Breast epithelium (tissue), 3 donors: ENCODE measurements at regions not wholly inside any gene's neighbourhood (a gene's known extent, or its start where the extent isn't known, plus 50 kb on each side); places are given as distances from the start of the nearest gene placed in this dataset.

Source experiments
- CTCF ChIP-seq, 3 donors: fragments of 450-650 bp; IDR thresholded peaks; one replicate each; pipeline ENCODE4 v1.5.1; 2016 to 2017; ENCODE audit warnings: antibody characterized with exemption in 3 of 3, mild to moderate bottlenecking in 3 of 3, moderate library complexity in 3 of 3
- POLR2A ChIP-seq: fragments of 450-650 bp; IDR thresholded peaks from one replicate; pipeline ENCODE4 v1.6.1; 2016; ENCODE audit warnings: antibody characterized with exemption, mild to moderate bottlenecking, moderate library complexity

GRCh38 chr20:39758876-39759275 lies 796.7 kb downstream of the DHX35 start:
- TF ChIP-seq CTCF (IDR thresholded peaks at IDR 0.05), result no peak
- TF ChIP-seq POLR2A, result no peak
